GM23338 (cell line): ENCODE measurements at regions not wholly inside any gene's neighbourhood (a gene's known extent, or its start where the extent isn't known, plus 50 kb on each side); places are given as distances from the start of the nearest gene placed in this dataset.

ENCODE experiments used
- EZH2 ChIP-seq: fragments of 200-600 bp; sonication (generic); IDR thresholded peaks from one replicate; pipeline ENCODE4 v1.8.0; 2017; ENCODE audit warnings: antibody characterized with exemption, mild to moderate bottlenecking, low read depth; ENCODE audit not compliant: unreplicated experiment
- EZH2phosphoT487 ChIP-seq: fragments of 200-600 bp; sonication (generic); IDR thresholded peaks from one replicate; pipeline ENCODE4 v1.8.1; 2018; ENCODE audit warnings: antibody characterized with exemption; ENCODE audit not compliant: unreplicated experiment
- JUNB ChIP-seq: IDR thresholded peaks from one replicate; pipeline ENCODE4 v1.6.1; 2016; ENCODE audit warnings: antibody characterized with exemption; ENCODE audit not compliant: unreplicated experiment
- POLR2AphosphoS5 ChIP-seq: IDR thresholded peaks from 2 replicates; pipeline ENCODE4 v1.6.1; 2016; ENCODE audit warnings: antibody characterized with exemption, low read depth
- TF ChIP-seq, protein P1 (sequence below), 2 experiments: fragments of 200-600 bp in 1 of 2; sonication (generic) in 1 of 2; conservative IDR thresholded peaks; 2 replicates each; pipeline versions ENCODE4 v1.5.1 to v1.6.1; 2016 to 2017; ENCODE audit warnings: antibody characterized with exemption in 2 of 2, low read depth in 2 of 2, mild to moderate bottlenecking in 2 of 2, moderate library complexity in 1 of 2
- TF ChIP-seq, protein P2 (sequence below): IDR thresholded peaks from one replicate; pipeline ENCODE4 v1.6.1; 2018; ENCODE audit warnings: antibody characterized with exemption; ENCODE audit not compliant: unreplicated experiment
- TF ChIP-seq, protein P3 (sequence below): IDR thresholded peaks from 2 replicates; pipeline ENCODE4 v1.6.1; 2016; ENCODE audit warnings: antibody characterized with exemption

DNA sequence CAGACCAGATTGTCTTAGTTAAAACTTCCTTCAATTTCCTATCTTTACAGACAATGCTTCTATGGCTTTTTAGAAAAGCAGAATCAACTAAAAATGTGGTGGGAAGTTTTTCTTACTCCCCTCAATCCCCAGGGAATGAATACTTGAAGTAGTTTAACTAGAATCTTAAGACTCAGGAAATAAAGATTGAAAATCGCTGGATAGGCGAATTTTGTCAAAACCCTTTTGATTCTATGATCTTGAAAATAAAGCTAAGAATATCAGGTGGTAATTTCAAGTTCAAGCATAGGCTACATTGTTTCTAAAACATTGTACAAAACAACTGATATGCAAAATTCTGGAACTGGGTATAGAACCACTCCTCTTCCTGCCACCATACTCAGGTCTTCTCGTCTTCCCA is 276.5 kb upstream of the GK2 start:
- TF ChIP-seq, protein P1, sequence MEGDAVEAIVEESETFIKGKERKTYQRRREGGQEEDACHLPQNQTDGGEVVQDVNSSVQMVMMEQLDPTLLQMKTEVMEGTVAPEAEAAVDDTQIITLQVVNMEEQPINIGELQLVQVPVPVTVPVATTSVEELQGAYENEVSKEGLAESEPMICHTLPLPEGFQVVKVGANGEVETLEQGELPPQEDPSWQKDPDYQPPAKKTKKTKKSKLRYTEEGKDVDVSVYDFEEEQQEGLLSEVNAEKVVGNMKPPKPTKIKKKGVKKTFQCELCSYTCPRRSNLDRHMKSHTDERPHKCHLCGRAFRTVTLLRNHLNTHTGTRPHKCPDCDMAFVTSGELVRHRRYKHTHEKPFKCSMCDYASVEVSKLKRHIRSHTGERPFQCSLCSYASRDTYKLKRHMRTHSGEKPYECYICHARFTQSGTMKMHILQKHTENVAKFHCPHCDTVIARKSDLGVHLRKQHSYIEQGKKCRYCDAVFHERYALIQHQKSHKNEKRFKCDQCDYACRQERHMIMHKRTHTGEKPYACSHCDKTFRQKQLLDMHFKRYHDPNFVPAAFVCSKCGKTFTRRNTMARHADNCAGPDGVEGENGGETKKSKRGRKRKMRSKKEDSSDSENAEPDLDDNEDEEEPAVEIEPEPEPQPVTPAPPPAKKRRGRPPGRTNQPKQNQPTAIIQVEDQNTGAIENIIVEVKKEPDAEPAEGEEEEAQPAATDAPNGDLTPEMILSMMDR (conservative IDR thresholded peaks at IDR 0.05; ENCODE audit: low read depth in 2 of 2): no peak
- no peak for TF ChIP-seq EZH2
- TF ChIP-seq EZH2phosphoT487: no peak
- no peak for TF ChIP-seq POLR2AphosphoS5
- TF ChIP-seq, protein P2, sequence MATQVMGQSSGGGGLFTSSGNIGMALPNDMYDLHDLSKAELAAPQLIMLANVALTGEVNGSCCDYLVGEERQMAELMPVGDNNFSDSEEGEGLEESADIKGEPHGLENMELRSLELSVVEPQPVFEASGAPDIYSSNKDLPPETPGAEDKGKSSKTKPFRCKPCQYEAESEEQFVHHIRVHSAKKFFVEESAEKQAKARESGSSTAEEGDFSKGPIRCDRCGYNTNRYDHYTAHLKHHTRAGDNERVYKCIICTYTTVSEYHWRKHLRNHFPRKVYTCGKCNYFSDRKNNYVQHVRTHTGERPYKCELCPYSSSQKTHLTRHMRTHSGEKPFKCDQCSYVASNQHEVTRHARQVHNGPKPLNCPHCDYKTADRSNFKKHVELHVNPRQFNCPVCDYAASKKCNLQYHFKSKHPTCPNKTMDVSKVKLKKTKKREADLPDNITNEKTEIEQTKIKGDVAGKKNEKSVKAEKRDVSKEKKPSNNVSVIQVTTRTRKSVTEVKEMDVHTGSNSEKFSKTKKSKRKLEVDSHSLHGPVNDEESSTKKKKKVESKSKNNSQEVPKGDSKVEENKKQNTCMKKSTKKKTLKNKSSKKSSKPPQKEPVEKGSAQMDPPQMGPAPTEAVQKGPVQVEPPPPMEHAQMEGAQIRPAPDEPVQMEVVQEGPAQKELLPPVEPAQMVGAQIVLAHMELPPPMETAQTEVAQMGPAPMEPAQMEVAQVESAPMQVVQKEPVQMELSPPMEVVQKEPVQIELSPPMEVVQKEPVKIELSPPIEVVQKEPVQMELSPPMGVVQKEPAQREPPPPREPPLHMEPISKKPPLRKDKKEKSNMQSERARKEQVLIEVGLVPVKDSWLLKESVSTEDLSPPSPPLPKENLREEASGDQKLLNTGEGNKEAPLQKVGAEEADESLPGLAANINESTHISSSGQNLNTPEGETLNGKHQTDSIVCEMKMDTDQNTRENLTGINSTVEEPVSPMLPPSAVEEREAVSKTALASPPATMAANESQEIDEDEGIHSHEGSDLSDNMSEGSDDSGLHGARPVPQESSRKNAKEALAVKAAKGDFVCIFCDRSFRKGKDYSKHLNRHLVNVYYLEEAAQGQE: no peak
- TF ChIP-seq, protein P3, sequence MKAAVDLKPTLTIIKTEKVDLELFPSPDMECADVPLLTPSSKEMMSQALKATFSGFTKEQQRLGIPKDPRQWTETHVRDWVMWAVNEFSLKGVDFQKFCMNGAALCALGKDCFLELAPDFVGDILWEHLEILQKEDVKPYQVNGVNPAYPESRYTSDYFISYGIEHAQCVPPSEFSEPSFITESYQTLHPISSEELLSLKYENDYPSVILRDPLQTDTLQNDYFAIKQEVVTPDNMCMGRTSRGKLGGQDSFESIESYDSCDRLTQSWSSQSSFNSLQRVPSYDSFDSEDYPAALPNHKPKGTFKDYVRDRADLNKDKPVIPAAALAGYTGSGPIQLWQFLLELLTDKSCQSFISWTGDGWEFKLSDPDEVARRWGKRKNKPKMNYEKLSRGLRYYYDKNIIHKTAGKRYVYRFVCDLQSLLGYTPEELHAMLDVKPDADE: no peak
- no peak for TF ChIP-seq JUNB
